Astrocyte (in vitro differentiated cells and primary cell): ENCODE measurements at regions not wholly inside any gene's neighbourhood (a gene's known extent, or its start where the extent isn't known, plus 50 kb on each side); places are given as distances from the start of the nearest gene placed in this dataset.

Experiments used
- DNase-seq: peaks from one replicate; pipeline ENCODE4 v3.0.0-alpha.2; 2010; ENCODE audit warnings: low read depth
- FAIRE-seq: peaks from 2 replicates; lab custom pipeline; 2011; peaks lifted over from hg19 to GRCh38; lab: Jason Lieb, UNC
- H2AFZ ChIP-seq: 2 replicates; pipeline ENCODE4 v1.6.0; 2012; ENCODE audit warnings: low read depth, low read length, inconsistent platforms
- H3K27ac ChIP-seq: 2 replicates; pipeline ENCODE4 v1.5.1; 2011; ENCODE audit warnings: low read depth, low read length, inconsistent platforms
- H3K27me3 ChIP-seq: 2 replicates; pipeline ENCODE4 v1.6.0; 2011; ENCODE audit warnings: low read length, inconsistent platforms; ENCODE audit not compliant: insufficient read depth
- H3K36me3 ChIP-seq: 2 replicates; pipeline ENCODE4 v1.5.1; 2011; ENCODE audit warnings: low read length, inconsistent platforms; ENCODE audit not compliant: insufficient read depth
- H3K4me1 ChIP-seq: 2 replicates; pipeline ENCODE4 v1.5.1; 2011; ENCODE audit warnings: low read length, inconsistent platforms; ENCODE audit not compliant: insufficient read depth
- H3K4me2 ChIP-seq: 2 replicates; pipeline ENCODE4 v1.6.0; 2012; ENCODE audit warnings: low read length, inconsistent platforms
- H3K4me3 ChIP-seq: 2 replicates; pipeline ENCODE4 v1.5.1; 2011; ENCODE audit warnings: low read depth, mild to moderate bottlenecking, low read length, inconsistent platforms; ENCODE audit not compliant: insufficient read depth
- H3K79me2 ChIP-seq: 2 replicates; pipeline ENCODE4 v1.6.0; 2012; ENCODE audit warnings: mild to moderate bottlenecking, low read length, inconsistent platforms; ENCODE audit not compliant: insufficient read depth
- H3K9ac ChIP-seq: 2 replicates; pipeline ENCODE4 v1.6.0; 2012; ENCODE audit warnings: mild to moderate bottlenecking, low read length, inconsistent platforms
- H3K9me3 ChIP-seq: 2 replicates; pipeline ENCODE4 v1.5.1; 2012; ENCODE audit warnings: low read depth, mild to moderate bottlenecking, low read length, inconsistent platforms; ENCODE audit not compliant: insufficient read depth
- H4K20me1 ChIP-seq: 2 replicates; pipeline ENCODE4 v1.6.0; 2012; ENCODE audit warnings: low read length, inconsistent platforms; ENCODE audit not compliant: insufficient read depth
- H3K27ac Mint-ChIP-seq: one replicate; pipeline ENCODE4 v1.8.0; 2021; ENCODE audit warnings: mild to moderate bottlenecking, mixed read lengths; ENCODE audit not compliant: unreplicated experiment
- H3K27me3 Mint-ChIP-seq: one replicate; pipeline ENCODE4 v1.8.0; 2021; ENCODE audit warnings: low read depth, mixed read lengths; ENCODE audit not compliant: unreplicated experiment
- H3K36me3 Mint-ChIP-seq: one replicate; pipeline ENCODE4 v1.8.0; 2021; ENCODE audit warnings: low read depth, mixed read lengths; ENCODE audit not compliant: unreplicated experiment
- H3K4me1 Mint-ChIP-seq: one replicate; pipeline ENCODE4 v1.8.0; 2021; ENCODE audit warnings: low read depth, mixed read lengths; ENCODE audit not compliant: unreplicated experiment
- H3K4me3 Mint-ChIP-seq: one replicate; pipeline ENCODE4 v1.8.0; 2021; ENCODE audit warnings: mild to moderate bottlenecking, moderate library complexity, mixed read lengths; ENCODE audit not compliant: unreplicated experiment
- H3K9me3 Mint-ChIP-seq: one replicate; pipeline ENCODE4 v1.8.0; 2021; ENCODE audit warnings: mild to moderate bottlenecking, mixed read lengths; ENCODE audit not compliant: unreplicated experiment
- CTCF ChIP-seq: IDR thresholded peaks from 2 replicates; pipeline ENCODE4 v1.5.1; 2011; ENCODE audit warnings: low read depth, mild to moderate bottlenecking, inconsistent platforms, low read length, moderate library complexity; ENCODE audit not compliant: insufficient read depth
- EZH2 ChIP-seq: IDR thresholded peaks from 2 replicates; pipeline ENCODE4 v1.6.1; 2012; ENCODE audit warnings: mild to moderate bottlenecking, low read length, inconsistent platforms; ENCODE audit not compliant: insufficient read depth

- no peak overlapping the region for H3K4me3 Mint-ChIP-seq
- Histone ChIP-seq H3K36me3 (no peaks in the 10 kb centered on the region), H3K4me1 (no peaks in the 10 kb centered on the region), H4K20me1 (no peaks in the 10 kb centered on the region), H3K9me3 (no peaks in the 10 kb centered on the region), H3K27ac (no peak overlapping the region), H3K27me3 (no peaks in the 10 kb centered on the region), H3K79me2 (no peaks in the 10 kb centered on the region), H2AFZ (no peak overlapping the region), H3K9ac (no peak overlapping the region), H3K4me2 (no peak overlapping the region), H3K4me3 (no peak overlapping the region)
- no peaks in the 10 kb centered on the region for H3K27me3 Mint-ChIP-seq
- TF ChIP-seq CTCF: no peak
- TF ChIP-seq EZH2: no peak
- H3K27ac Mint-ChIP-seq: no peak overlapping the region
- no peaks in the 10 kb centered on the region for H3K36me3 Mint-ChIP-seq
- no peaks in the 10 kb centered on the region for H3K9me3 Mint-ChIP-seq
- FAIRE-seq: no peak
- no peaks in the 10 kb centered on the region for H3K4me1 Mint-ChIP-seq
- no peak for DNase-seq
Measured at GRCh38 chr3:84679211-84679610, 279.6 kb upstream of the CADM2 start.

- Histone ChIP-seq H3K4me2 (no peak overlapping the region), H3K36me3 (no peaks in the 10 kb centered on the region), H4K20me1 (no peaks in the 10 kb centered on the region), H3K27ac (no peak overlapping the region), H3K79me2 (no peaks in the 10 kb centered on the region), H3K9me3 (no peaks in the 10 kb centered on the region), H3K27me3 (no peaks in the 10 kb centered on the region), H3K4me3 (no peak overlapping the region), H3K4me1 (no peaks in the 10 kb centered on the region), H3K9ac (no peak overlapping the region), H2AFZ (no peak overlapping the region)
- Mint-ChIP-seq H3K36me3 (no peaks in the 10 kb centered on the region), H3K9me3 (no peaks in the 10 kb centered on the region), H3K4me1 (no peaks in the 10 kb centered on the region), H3K27ac (no peak overlapping the region), H3K27me3 (no peaks in the 10 kb centered on the region), H3K4me3 (no peak overlapping the region)
- no peak for DNase-seq
- TF ChIP-seq EZH2 (no peak), CTCF (no peak)
- FAIRE-seq: no peak
Measured at GRCh38 chr3:84680700-84681099, 278.1 kb upstream of the CADM2 start.

GRCh38 chr3:84683493-84683892 lies 275.3 kb upstream of the CADM2 start:
- H3K36me3 Mint-ChIP-seq: no peaks in the 10 kb centered on the region
- DNase-seq (no peak), FAIRE-seq (no peak)
- no peak overlapping the region for H3K27ac Mint-ChIP-seq
- no peaks in the 10 kb centered on the region for H3K36me3 ChIP-seq
- no peaks in the 10 kb centered on the region for H3K27me3 ChIP-seq
- H3K27me3 Mint-ChIP-seq: no peaks in the 10 kb centered on the region
- no peaks in the 10 kb centered on the region for H3K9me3 Mint-ChIP-seq
- H3K4me1 Mint-ChIP-seq: no peaks in the 10 kb centered on the region
- no peaks in the 10 kb centered on the region for H3K4me1 ChIP-seq
- no peak overlapping the region for H3K4me2 ChIP-seq
- no peaks in the 10 kb centered on the region for H4K20me1 ChIP-seq
- H2AFZ ChIP-seq: no peak overlapping the region
- no peaks in the 10 kb centered on the region for H3K9me3 ChIP-seq
- H3K27ac ChIP-seq: no peak overlapping the region
- no peak overlapping the region for H3K4me3 ChIP-seq
- no peak overlapping the region for H3K9ac ChIP-seq
- no peak overlapping the region for H3K4me3 Mint-ChIP-seq
- H3K79me2 ChIP-seq: no peaks in the 10 kb centered on the region
- TF ChIP-seq CTCF (no peak), EZH2 (no peak)
